ENCODE measurements at regions not wholly inside any gene's neighbourhood (a gene's known extent, or its start where the extent isn't known, plus 50 kb on each side); places are given as distances from the start of the nearest gene placed in this dataset.

DNA sequence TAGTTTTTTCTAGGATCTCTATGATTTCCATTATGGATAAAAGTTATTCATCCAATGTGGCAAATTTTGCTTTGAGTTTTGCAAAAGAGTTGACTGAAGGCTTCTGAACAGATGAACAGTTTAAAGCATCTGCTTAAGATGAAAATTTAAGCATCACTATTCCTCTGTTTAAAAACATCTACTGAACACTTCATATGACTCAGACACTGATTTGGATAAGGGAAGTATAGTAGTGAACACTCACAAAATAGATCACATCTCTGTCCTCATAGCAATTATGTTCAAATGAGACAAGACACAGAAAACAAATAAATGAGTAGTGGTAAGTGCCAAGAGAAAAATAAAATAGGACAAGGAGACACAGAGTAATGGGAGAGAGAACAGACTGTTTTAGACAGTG lies 157.3 kb downstream of the MBL2 start:
- no peaks in the 10 kb centered on the region for H4K20me1 ChIP-seq (ENCODE audit: insufficient read depth, low read length)
- H3K79me2 ChIP-seq (ENCODE audit: insufficient read depth, low read length), result no peaks in the 10 kb centered on the region
- no peak for DNase-seq (ENCODE audit: insufficient read length, low spot score, missing footprints)
- no peaks in the 10 kb centered on the region for H3K9me3 ChIP-seq (ENCODE audit: low read depth, low read length)
- peaks cover 10% of the 10 kb centered on the region for H3K4me1 ChIP-seq (ENCODE audit: insufficient read depth, low read length)
- H3K27me3 ChIP-seq (ENCODE audit: insufficient read depth, low read length), result no peaks in the 10 kb centered on the region
- H3K4me3 ChIP-seq (ENCODE audit: insufficient read depth, low read length), result no peak overlapping the region
- H3K4me2 ChIP-seq (ENCODE audit: insufficient read depth, low read length), result no peak overlapping the region
- H3K36me3 ChIP-seq (ENCODE audit: insufficient read depth, low read length), result no peaks in the 10 kb centered on the region
- no peak overlapping the region for H3K27ac ChIP-seq (ENCODE audit: low read depth, low read length)
- TF ChIP-seq CTCF (IDR thresholded peaks at IDR 0.05; ENCODE audit: extremely low read depth, low read depth, low read length), result no peak
- no peak overlapping the region for H2AFZ ChIP-seq (ENCODE audit: low read length)

DNA sequence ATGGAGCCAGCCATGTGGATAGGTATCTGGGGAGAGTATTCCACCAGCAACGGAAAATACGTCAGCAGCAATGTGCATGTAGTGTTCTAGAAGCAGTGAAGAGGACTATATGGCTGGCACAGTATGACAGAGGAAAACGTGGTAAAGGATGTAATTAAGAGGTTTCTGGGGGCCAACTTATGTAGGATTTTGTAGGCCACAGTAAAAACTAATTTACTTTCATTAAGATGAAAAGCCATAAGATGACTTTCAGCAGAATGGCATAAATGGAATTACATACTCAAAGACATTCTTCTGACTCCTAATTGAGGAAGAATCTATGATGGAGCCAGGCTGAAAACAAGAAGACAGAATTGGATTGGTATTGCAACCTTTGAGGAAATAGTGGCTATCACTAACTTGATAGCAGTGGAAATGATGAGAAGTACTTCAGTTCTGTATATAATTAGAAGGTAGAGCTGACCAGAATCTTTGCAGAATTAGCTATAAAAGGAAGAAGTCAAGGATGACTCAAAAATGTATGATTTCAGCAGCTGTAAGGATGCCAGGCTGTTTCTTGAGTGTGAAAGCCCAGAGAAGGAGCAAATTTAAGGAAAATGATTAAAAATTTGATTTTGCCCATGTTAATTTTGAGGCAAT lies 156.7 kb downstream of the MBL2 start:
- Histone ChIP-seq H3K27me3 (ENCODE audit: insufficient read depth, low read length) (no peaks in the 10 kb centered on the region), H3K4me1 (ENCODE audit: insufficient read depth, low read length) (peaks cover 10% of the 10 kb centered on the region), H3K79me2 (ENCODE audit: insufficient read depth, low read length) (no peaks in the 10 kb centered on the region), H3K9me3 (ENCODE audit: low read depth, low read length) (no peaks in the 10 kb centered on the region), H3K4me3 (ENCODE audit: insufficient read depth, low read length) (no peak overlapping the region), H4K20me1 (ENCODE audit: insufficient read depth, low read length) (no peaks in the 10 kb centered on the region), H3K36me3 (ENCODE audit: insufficient read depth, low read length) (no peaks in the 10 kb centered on the region), H2AFZ (ENCODE audit: low read length) (peak overlapping the region; percentile 30), H3K27ac (ENCODE audit: low read depth, low read length) (no peak overlapping the region), H3K4me2 (ENCODE audit: insufficient read depth, low read length) (no peak overlapping the region)
- TF ChIP-seq CTCF (IDR thresholded peaks at IDR 0.05; ENCODE audit: extremely low read depth, low read depth, low read length), result no peak
- peak; percentile 59 for DNase-seq (ENCODE audit: insufficient read length, low spot score, missing footprints)

GRCh38 chr10:52616395-52616764 lies 156.2 kb downstream of the MBL2 start:
- Histone ChIP-seq H4K20me1 (ENCODE audit: insufficient read depth, low read length) (no peaks in the 10 kb centered on the region), H3K4me2 (ENCODE audit: insufficient read depth, low read length) (no peak overlapping the region), H3K4me1 (ENCODE audit: insufficient read depth, low read length) (peaks cover 10% of the 10 kb centered on the region), H2AFZ (ENCODE audit: low read length) (peak overlapping the region; percentile 36), H3K4me3 (ENCODE audit: insufficient read depth, low read length) (no peak overlapping the region), H3K36me3 (ENCODE audit: insufficient read depth, low read length) (no peaks in the 10 kb centered on the region), H3K79me2 (ENCODE audit: insufficient read depth, low read length) (no peaks in the 10 kb centered on the region), H3K9me3 (ENCODE audit: low read depth, low read length) (no peaks in the 10 kb centered on the region), H3K27me3 (ENCODE audit: insufficient read depth, low read length) (no peaks in the 10 kb centered on the region), H3K27ac (ENCODE audit: low read depth, low read length) (no peak overlapping the region)
- DNase-seq (ENCODE audit: insufficient read length, low spot score, missing footprints), result no peak
- TF ChIP-seq CTCF (IDR thresholded peaks at IDR 0.05; ENCODE audit: extremely low read depth, low read depth, low read length), result no peak

DNA sequence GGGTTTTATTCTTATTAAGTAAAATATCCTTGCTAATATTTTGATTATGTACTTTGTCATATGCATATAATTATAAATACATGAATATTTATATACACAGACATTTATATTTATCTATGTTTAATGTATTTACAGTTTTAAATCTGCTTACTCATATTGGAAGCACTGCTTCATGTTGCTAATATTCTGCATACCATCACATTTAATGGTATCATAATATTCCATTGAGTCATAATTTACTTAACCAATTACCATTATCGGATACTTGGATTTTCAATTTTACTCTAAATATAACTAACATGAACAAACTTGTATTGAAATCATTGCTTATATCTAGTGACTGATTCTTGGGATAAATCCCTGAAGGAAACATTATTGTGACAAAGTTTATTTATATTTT lies 155.2 kb downstream of the MBL2 start:
- Histone ChIP-seq H2AFZ (ENCODE audit: low read length) (no peak overlapping the region), H3K4me2 (ENCODE audit: insufficient read depth, low read length) (no peak overlapping the region), H4K20me1 (ENCODE audit: insufficient read depth, low read length) (no peaks in the 10 kb centered on the region), H3K4me1 (ENCODE audit: insufficient read depth, low read length) (peaks cover 10% of the 10 kb centered on the region), H3K9me3 (ENCODE audit: low read depth, low read length) (no peaks in the 10 kb centered on the region), H3K4me3 (ENCODE audit: insufficient read depth, low read length) (no peak overlapping the region), H3K27ac (ENCODE audit: low read depth, low read length) (no peak overlapping the region), H3K36me3 (ENCODE audit: insufficient read depth, low read length) (no peaks in the 10 kb centered on the region), H3K27me3 (ENCODE audit: insufficient read depth, low read length) (no peaks in the 10 kb centered on the region), H3K79me2 (ENCODE audit: insufficient read depth, low read length) (no peaks in the 10 kb centered on the region)
- no peak for DNase-seq (ENCODE audit: insufficient read length, low spot score, missing footprints)
- no peak for TF ChIP-seq CTCF (IDR thresholded peaks at IDR 0.05; ENCODE audit: extremely low read depth, low read depth, low read length)
